ENCODE measurements at regions not wholly inside any gene's neighbourhood (a gene's known extent, or its start where the extent isn't known, plus 50 kb on each side); places are given as distances from the start of the nearest gene placed in this dataset.

GRCh38 chr5:73284985-73285384, 112.0 kb downstream of the TMEM174 start:
- no peak for FAIRE-seq

GRCh38 chr5:73284220-73284795, 111.3 kb downstream of the TMEM174 start:
- no peak for FAIRE-seq

- no peak for FAIRE-seq
These were observed 109.9 kb downstream of the TMEM174 start for GRCh38 chr5:73282923-73283322.

- FAIRE-seq: no peak
These were observed 109.4 kb downstream of the TMEM174 start for GRCh38 chr5:73282383-73282782.

GRCh38 chr5:73280821-73281746, 108.1 kb downstream of the TMEM174 start:
- FAIRE-seq: no peak

- FAIRE-seq: no peak
These were observed 107.4 kb downstream of the TMEM174 start for GRCh38 chr5:73280386-73280785.

GRCh38 chr5:73279805-73280204, 106.8 kb downstream of the TMEM174 start:
- FAIRE-seq: no peak

GRCh38 chr5:73278693-73279092, 105.7 kb downstream of the TMEM174 start:
- no peak for FAIRE-seq

- FAIRE-seq: no peak
These were observed 102.1 kb downstream of the TMEM174 start for GRCh38 chr5:73274881-73275663.

- no peak for FAIRE-seq
These were observed 101.1 kb downstream of the TMEM174 start for GRCh38 chr5:73274121-73274520.

GRCh38 chr5:73273379-73274050, 100.5 kb downstream of the TMEM174 start:
- FAIRE-seq: no peak

GRCh38 chr5:73272351-73272750, 99.4 kb downstream of the TMEM174 start:
- FAIRE-seq: no peak

GRCh38 chr5:73268826-73269225, 95.8 kb downstream of the TMEM174 start:
- no peak for FAIRE-seq

- no peak for FAIRE-seq
These were observed 94.9 kb downstream of the TMEM174 start for GRCh38 chr5:73267766-73268435.

GRCh38 chr5:73266925-73267765, 94.2 kb downstream of the TMEM174 start:
- FAIRE-seq: no peak

- FAIRE-seq: no peak
These were observed 93.3 kb downstream of the TMEM174 start for GRCh38 chr5:73266176-73266738.

- FAIRE-seq: no peak
These were observed 92.6 kb downstream of the TMEM174 start for GRCh38 chr5:73265641-73266040.

GRCh38 chr5:73264631-73265030, 91.6 kb downstream of the TMEM174 start:
- no peak for FAIRE-seq

GRCh38 chr5:73263001-73263710, 90.2 kb downstream of the TMEM174 start:
- no peak for FAIRE-seq

- no peak for FAIRE-seq
These were observed 83.9 kb downstream of the TMEM174 start for GRCh38 chr5:73256862-73257261.
